IMR-90 (cell line): ENCODE measurements at regions not wholly inside any gene's neighbourhood (a gene's known extent, or its start where the extent isn't known, plus 50 kb on each side); places are given as distances from the start of the nearest gene placed in this dataset.

ENCODE experiments used
- CEBPB ChIP-seq: IDR thresholded peaks from 2 replicates; pipeline ENCODE4 v1.6.1; 2012; ENCODE audit warnings: low read depth, low read length, improper control_type of control experiment
- FOS ChIP-seq: fragments of 150-350 bp; IDR thresholded peaks from 2 replicates; pipeline ENCODE4 v1.6.1; 2016; ENCODE audit warnings: low read depth, low read length
- MXI1 ChIP-seq: IDR thresholded peaks from 2 replicates; pipeline ENCODE4 v1.6.1; 2012; ENCODE audit warnings: low read depth, mild to moderate bottlenecking, low read length, moderate library complexity, borderline replicate concordance
- POLR2A ChIP-seq: IDR thresholded peaks from 2 replicates; pipeline ENCODE4 v1.6.1; 2012; ENCODE audit warnings: mild to moderate bottlenecking, low read depth, low read length
- RAD21 ChIP-seq: IDR thresholded peaks from 2 replicates; pipeline ENCODE4 v1.6.1; 2012; ENCODE audit warnings: low read length, improper control_type of control experiment
- RCOR1 ChIP-seq: IDR thresholded peaks from 2 replicates; pipeline ENCODE4 v1.6.1; 2012; ENCODE audit warnings: mild to moderate bottlenecking, low read length, improper control_type of control experiment; ENCODE audit not compliant: insufficient replicate concordance
- RFX5 ChIP-seq: IDR thresholded peaks from 2 replicates; pipeline ENCODE4 v1.8.0; 2012; ENCODE audit warnings: low read depth, mild to moderate bottlenecking, low read length, moderate library complexity
- TF ChIP-seq, protein P1 (sequence below): conservative IDR thresholded peaks from 2 replicates; pipeline ENCODE4 v1.5.1; 2012; ENCODE audit warnings: mild to moderate bottlenecking, low read depth, low read length, improper control_type of control experiment
- TF ChIP-seq, protein P2 (sequence below): fragments of 150-350 bp; IDR thresholded peaks from 2 replicates; pipeline ENCODE4 v1.6.1; 2017; ENCODE audit warnings: mild to moderate bottlenecking, antibody characterized with exemption, low read length, low read depth

DNA sequence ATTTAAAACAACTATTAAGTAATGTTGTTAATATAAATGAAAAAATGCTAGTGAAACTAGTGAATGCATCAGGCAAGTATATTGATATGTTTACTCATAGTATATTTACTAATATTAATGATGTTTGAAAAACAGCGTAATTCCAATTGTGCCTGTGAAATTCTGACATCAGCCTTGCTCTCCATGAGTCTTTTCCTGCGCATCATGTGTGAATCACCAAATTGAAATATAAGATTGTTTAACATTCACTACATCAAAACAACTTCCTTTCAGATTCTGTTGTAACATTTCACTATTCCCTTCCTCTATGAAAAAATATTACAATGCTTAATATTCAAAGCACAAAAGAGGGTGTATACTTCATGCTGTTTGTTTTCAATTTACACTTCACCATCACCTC is 1995.9 kb upstream of the SEL1L start:
- TF ChIP-seq, protein P1, sequence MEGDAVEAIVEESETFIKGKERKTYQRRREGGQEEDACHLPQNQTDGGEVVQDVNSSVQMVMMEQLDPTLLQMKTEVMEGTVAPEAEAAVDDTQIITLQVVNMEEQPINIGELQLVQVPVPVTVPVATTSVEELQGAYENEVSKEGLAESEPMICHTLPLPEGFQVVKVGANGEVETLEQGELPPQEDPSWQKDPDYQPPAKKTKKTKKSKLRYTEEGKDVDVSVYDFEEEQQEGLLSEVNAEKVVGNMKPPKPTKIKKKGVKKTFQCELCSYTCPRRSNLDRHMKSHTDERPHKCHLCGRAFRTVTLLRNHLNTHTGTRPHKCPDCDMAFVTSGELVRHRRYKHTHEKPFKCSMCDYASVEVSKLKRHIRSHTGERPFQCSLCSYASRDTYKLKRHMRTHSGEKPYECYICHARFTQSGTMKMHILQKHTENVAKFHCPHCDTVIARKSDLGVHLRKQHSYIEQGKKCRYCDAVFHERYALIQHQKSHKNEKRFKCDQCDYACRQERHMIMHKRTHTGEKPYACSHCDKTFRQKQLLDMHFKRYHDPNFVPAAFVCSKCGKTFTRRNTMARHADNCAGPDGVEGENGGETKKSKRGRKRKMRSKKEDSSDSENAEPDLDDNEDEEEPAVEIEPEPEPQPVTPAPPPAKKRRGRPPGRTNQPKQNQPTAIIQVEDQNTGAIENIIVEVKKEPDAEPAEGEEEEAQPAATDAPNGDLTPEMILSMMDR: no peak
- TF ChIP-seq RAD21: no peak
- no peak for TF ChIP-seq POLR2A
- TF ChIP-seq CEBPB: no peak
- TF ChIP-seq FOS: no peak
- TF ChIP-seq MXI1: no peak
- TF ChIP-seq, protein P2, sequence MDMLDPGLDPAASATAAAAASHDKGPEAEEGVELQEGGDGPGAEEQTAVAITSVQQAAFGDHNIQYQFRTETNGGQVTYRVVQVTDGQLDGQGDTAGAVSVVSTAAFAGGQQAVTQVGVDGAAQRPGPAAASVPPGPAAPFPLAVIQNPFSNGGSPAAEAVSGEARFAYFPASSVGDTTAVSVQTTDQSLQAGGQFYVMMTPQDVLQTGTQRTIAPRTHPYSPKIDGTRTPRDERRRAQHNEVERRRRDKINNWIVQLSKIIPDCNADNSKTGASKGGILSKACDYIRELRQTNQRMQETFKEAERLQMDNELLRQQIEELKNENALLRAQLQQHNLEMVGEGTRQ: no peak
- TF ChIP-seq RCOR1: no peak
- TF ChIP-seq RFX5: no peak
